DND-41 (cell line): ENCODE measurements at regions not wholly inside any gene's neighbourhood (a gene's known extent, or its start where the extent isn't known, plus 50 kb on each side); places are given as distances from the start of the nearest gene placed in this dataset.

ENCODE experiments used
- EZH2 ChIP-seq: IDR thresholded peaks from 3 replicates; pipeline ENCODE4 v1.6.1; 2012; ENCODE audit warnings: borderline replicate concordance, low read depth, mild to moderate bottlenecking, moderate library complexity, low read length, inconsistent platforms; ENCODE audit not compliant: severe bottlenecking
- TF ChIP-seq, protein P1 (sequence below): IDR thresholded peaks from 2 replicates; pipeline ENCODE4 v1.5.1; 2012; ENCODE audit warnings: borderline replicate concordance, low read length, moderate library complexity, mild to moderate bottlenecking; ENCODE audit not compliant: poor library complexity, severe bottlenecking; ENCODE audit errors: extremely low read depth

DNA sequence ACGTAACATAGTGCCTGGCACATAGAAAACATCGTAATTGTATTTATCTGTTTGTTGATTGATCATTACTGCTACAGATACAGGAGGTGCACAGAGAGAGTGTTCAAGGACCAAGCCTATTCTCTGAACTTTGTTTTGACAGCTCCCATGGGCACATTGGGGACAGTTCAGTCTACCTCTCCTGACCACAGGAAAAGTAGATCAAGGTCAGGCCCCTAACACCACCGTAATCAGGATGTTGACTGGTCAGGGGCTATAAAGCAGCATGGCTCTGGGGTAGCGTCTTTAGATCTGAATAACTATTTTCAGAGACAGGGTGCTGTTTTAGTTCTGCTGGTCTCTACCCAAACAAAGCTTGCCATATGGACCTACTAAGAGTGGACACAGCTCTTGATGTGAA is 223.1 kb upstream of the IRF2BP2 start:
- TF ChIP-seq, protein P1, sequence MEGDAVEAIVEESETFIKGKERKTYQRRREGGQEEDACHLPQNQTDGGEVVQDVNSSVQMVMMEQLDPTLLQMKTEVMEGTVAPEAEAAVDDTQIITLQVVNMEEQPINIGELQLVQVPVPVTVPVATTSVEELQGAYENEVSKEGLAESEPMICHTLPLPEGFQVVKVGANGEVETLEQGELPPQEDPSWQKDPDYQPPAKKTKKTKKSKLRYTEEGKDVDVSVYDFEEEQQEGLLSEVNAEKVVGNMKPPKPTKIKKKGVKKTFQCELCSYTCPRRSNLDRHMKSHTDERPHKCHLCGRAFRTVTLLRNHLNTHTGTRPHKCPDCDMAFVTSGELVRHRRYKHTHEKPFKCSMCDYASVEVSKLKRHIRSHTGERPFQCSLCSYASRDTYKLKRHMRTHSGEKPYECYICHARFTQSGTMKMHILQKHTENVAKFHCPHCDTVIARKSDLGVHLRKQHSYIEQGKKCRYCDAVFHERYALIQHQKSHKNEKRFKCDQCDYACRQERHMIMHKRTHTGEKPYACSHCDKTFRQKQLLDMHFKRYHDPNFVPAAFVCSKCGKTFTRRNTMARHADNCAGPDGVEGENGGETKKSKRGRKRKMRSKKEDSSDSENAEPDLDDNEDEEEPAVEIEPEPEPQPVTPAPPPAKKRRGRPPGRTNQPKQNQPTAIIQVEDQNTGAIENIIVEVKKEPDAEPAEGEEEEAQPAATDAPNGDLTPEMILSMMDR: no peak
- TF ChIP-seq EZH2: no peak
